SU-DHL-6 (cell line): ENCODE measurements at regions not wholly inside any gene's neighbourhood (a gene's known extent, or its start where the extent isn't known, plus 50 kb on each side); places are given as distances from the start of the nearest gene placed in this dataset.

ENCODE experiments used
- H2AFZ ChIP-seq: fragments of 200-600 bp; sonication (generic); 2 replicates; pipeline ENCODE4 v1.6.1; 2014; ENCODE audit warnings: low read depth, mild to moderate bottlenecking, moderate library complexity, mixed read lengths, antibody characterized with exemption, low read length; ENCODE audit not compliant: severe bottlenecking
- H3F3A ChIP-seq: fragments of 200-600 bp; shearing (Covaris generic); 2 replicates; pipeline ENCODE4 v1.6.0; 2016; ENCODE audit warnings: antibody characterized with exemption, mild to moderate bottlenecking; ENCODE audit not compliant: insufficient read depth
- H3K27ac ChIP-seq: fragments of 200-600 bp; sonication (generic); 2 replicates; pipeline ENCODE4 v1.5.1; 2016; ENCODE audit warnings: low read depth, mild to moderate bottlenecking, low read length, moderate library complexity, mixed read lengths
- H3K27me3 ChIP-seq: fragments of 200-600 bp; sonication (generic), shearing (Covaris generic); 2 replicates; pipeline ENCODE4 v1.6.0; 2014; ENCODE audit warnings: mild to moderate bottlenecking, low read length
- H3K36me3 ChIP-seq: fragments of 200-600 bp; sonication (generic); 2 replicates; pipeline ENCODE4 v1.6.1; 2014; ENCODE audit warnings: mild to moderate bottlenecking, low read length, mixed read lengths
- H3K4me2 ChIP-seq: fragments of 300-600, 200-600 bp; shearing (Covaris generic), sonication (generic); 2 replicates; pipeline ENCODE4 v1.6.0; 2014; ENCODE audit warnings: low read length, low read depth, mild to moderate bottlenecking; ENCODE audit not compliant: poor library complexity, severe bottlenecking
- H3K4me3 ChIP-seq: fragments of 200-600 bp; sonication (generic); 2 replicates; pipeline ENCODE4 v1.5.1; 2014; ENCODE audit warnings: antibody characterized with exemption, low read length, mild to moderate bottlenecking, mixed read lengths; ENCODE audit not compliant: insufficient read depth, poor library complexity, severe bottlenecking
- H3K79me2 ChIP-seq: fragments of 200-600 bp; sonication (generic); 2 replicates; pipeline ENCODE4 v1.6.1; 2014; ENCODE audit warnings: mild to moderate bottlenecking, low read length, moderate library complexity; ENCODE audit not compliant: insufficient read depth
- H3K9ac ChIP-seq: fragments of 200-600 bp; sonication (generic); 2 replicates; pipeline ENCODE4 v1.7.0; 2014; ENCODE audit warnings: mild to moderate bottlenecking, low read length
- H3K9me2 ChIP-seq: fragments of 200-600 bp; sonication (generic); replicated peaks from 2 replicates; pipeline ENCODE4 v1.6.1; 2014; ENCODE audit warnings: low read length; ENCODE audit not compliant: insufficient read depth
- H3K9me3 ChIP-seq: fragments of 200-600 bp; sonication (generic); 2 replicates; pipeline ENCODE4 v1.6.1; 2014; ENCODE audit warnings: low read length, mixed read lengths; ENCODE audit not compliant: insufficient read depth
- H4K20me1 ChIP-seq: fragments of 200-600 bp; sonication (generic); 2 replicates; pipeline ENCODE4 v1.6.1; 2014; ENCODE audit warnings: low read depth, mild to moderate bottlenecking, antibody characterized with exemption, low read length, moderate library complexity, mixed read lengths
- EZH2phosphoT487 ChIP-seq: fragments of 200-600 bp; sonication (generic), shearing (Covaris generic); conservative IDR thresholded peaks from 2 replicates; pipeline ENCODE4 v1.6.1; 2018; ENCODE audit warnings: mild to moderate bottlenecking, antibody characterized with exemption, low read length, moderate library complexity, mixed read lengths
- TF ChIP-seq, protein P1 (sequence below): fragments of 200-600 bp; sonication (generic); IDR thresholded peaks from one replicate; pipeline ENCODE4 v1.5.1; 2017; ENCODE audit warnings: antibody characterized with exemption, mild to moderate bottlenecking, low read length, moderate library complexity; ENCODE audit not compliant: insufficient read depth, poor library complexity, severe bottlenecking

DNA sequence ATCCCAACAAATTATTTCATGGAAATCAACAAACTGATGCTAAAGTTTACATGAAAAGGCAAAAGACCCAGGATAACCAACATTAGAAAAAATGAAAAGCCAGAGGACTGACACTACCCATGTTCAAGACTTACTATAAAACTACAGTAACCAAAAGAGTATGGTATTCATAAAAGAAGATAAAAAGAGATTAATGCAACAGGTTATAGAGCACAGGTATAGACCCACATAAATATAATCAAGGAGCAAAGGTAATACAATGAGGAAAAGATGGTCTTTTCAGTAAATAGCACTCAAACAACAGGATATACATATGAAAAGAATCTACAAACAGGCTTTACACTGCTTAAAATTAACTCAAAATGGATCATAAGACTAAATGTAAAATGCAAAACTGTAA lies 1342.7 kb downstream of the UQCRFS1 start:
- Histone ChIP-seq H3K27me3 (no peaks in the 10 kb centered on the region), H3K4me3 (no peak overlapping the region), H3K27ac (no peak overlapping the region), H3K4me2 (no peak overlapping the region), H3K36me3 (no peaks in the 10 kb centered on the region), H3F3A (no peaks in the 10 kb centered on the region), H3K79me2 (no peaks in the 10 kb centered on the region), H2AFZ (no peak overlapping the region), H3K9ac (no peak overlapping the region), H3K9me3 (no peaks in the 10 kb centered on the region), H4K20me1 (no peaks in the 10 kb centered on the region), H3K9me2 (no peaks in the 10 kb centered on the region; the same call in 1 of the 2 replicates)
- TF ChIP-seq, protein P1, sequence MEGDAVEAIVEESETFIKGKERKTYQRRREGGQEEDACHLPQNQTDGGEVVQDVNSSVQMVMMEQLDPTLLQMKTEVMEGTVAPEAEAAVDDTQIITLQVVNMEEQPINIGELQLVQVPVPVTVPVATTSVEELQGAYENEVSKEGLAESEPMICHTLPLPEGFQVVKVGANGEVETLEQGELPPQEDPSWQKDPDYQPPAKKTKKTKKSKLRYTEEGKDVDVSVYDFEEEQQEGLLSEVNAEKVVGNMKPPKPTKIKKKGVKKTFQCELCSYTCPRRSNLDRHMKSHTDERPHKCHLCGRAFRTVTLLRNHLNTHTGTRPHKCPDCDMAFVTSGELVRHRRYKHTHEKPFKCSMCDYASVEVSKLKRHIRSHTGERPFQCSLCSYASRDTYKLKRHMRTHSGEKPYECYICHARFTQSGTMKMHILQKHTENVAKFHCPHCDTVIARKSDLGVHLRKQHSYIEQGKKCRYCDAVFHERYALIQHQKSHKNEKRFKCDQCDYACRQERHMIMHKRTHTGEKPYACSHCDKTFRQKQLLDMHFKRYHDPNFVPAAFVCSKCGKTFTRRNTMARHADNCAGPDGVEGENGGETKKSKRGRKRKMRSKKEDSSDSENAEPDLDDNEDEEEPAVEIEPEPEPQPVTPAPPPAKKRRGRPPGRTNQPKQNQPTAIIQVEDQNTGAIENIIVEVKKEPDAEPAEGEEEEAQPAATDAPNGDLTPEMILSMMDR: no peak
- TF ChIP-seq EZH2phosphoT487: no peak

DNA sequence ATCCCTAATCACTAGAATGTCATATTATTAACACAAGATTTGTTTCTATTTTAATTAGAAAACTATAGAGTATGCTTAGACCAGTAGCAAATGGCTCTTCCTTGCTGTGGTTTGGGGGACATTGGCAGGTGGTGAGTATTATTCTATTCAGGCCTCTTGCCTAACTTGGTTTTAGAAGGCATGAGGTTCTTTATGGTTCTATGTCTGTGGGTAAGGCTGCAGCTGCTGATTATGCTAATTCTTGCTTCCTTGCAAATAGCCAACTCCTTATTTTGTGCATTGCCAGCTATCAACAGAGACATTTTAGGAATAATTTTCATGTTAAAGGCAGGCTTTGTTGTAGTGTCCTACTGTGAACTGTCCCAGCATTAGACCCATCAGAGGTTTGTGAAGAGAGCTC lies 1344.9 kb downstream of the UQCRFS1 start:
- Histone ChIP-seq H3K4me3 (no peak overlapping the region), H3K79me2 (no peaks in the 10 kb centered on the region), H3K9me3 (no peaks in the 10 kb centered on the region), H3K27ac (no peak overlapping the region), H3K4me2 (no peak overlapping the region), H3F3A (no peaks in the 10 kb centered on the region), H3K9ac (no peak overlapping the region), H3K36me3 (no peaks in the 10 kb centered on the region), H2AFZ (no peak overlapping the region), H3K9me2 (no peaks in the 10 kb centered on the region; the same call in 1 of the 2 replicates), H3K27me3 (no peaks in the 10 kb centered on the region), H4K20me1 (no peaks in the 10 kb centered on the region)
- TF ChIP-seq, protein P1: no peak
- TF ChIP-seq EZH2phosphoT487: no peak

DNA sequence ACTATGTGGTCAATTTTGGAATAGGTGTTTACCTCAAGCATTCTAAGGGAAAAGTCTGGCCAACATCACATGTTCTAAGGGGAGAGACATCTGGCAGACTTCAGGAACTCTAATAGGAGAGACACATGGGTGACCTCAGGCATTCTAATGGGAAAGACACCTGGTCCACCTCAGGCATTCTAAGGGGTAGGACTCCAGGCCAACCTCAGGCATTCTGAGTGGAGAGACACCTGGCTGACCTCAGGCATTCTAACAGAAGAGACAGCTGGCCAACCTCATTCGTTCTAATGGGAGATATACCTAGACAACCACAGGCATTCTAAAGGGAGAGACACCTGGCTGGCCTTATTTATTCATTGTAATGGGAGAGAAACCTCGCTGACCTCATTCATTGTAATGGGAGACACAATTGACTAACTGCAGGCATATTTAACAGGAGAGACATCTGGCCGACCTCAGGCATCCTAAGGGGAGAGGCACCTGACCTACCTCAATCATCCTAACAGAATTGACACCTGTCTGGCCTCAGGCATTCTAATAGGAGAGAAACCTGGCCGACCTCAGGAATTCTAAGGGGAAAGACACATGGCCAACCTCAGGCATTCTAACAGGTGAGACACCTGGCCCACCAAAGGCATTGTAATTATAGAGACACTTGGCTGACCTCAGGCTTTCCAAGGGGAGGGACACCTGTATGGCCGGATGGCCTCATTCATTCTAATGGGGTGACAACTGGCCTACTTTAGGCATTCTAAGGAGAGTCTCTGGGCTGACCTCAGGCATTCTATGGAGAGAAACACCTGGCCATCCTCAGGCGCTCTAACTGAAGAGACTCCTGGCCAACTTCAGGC lies 1346.8 kb downstream of the UQCRFS1 start:
- Histone ChIP-seq H3K9me3 (no peaks in the 10 kb centered on the region), H3K4me3 (no peak overlapping the region), H3K79me2 (no peaks in the 10 kb centered on the region), H3K9ac (no peak overlapping the region), H3K9me2 (no peaks in the 10 kb centered on the region), H3K36me3 (no peaks in the 10 kb centered on the region), H3K27ac (no peak overlapping the region), H2AFZ (no peak overlapping the region), H4K20me1 (no peaks in the 10 kb centered on the region), H3K4me2 (no peak overlapping the region), H3F3A (no peaks in the 10 kb centered on the region), H3K27me3 (no peaks in the 10 kb centered on the region)
- TF ChIP-seq EZH2phosphoT487: no peak
- TF ChIP-seq, protein P1: no peak
